SK-MEL-5 (cell line): ENCODE measurements at regions not wholly inside any gene's neighbourhood (a gene's known extent, or its start where the extent isn't known, plus 50 kb on each side); places are given as distances from the start of the nearest gene placed in this dataset.
"Not testable (repeated sequence)": the region's sequence is repeated elsewhere in the genome, so short reads cannot be mapped to it uniquely, and the experiment has no call there.

Source experiments
- DNase-seq: peaks from one replicate; pipeline ENCODE4 v3.0.0-alpha.2; 2016; ENCODE audit warnings: low read depth, low spot score
- in situ Hi-C: cut with HindIII; loops from 2 replicates; pipeline ENCODE4 v1.10.0; 2016; ENCODE audit warnings: low sequenced_read_pairs, high pct_unique_total_duplicates, low pct_unique_long_range_greater_than_20kb

GRCh38 chr15:99845009-99845408 is 111.8 kb upstream of the LYSMD4 start:
- no peak for DNase-seq

GRCh38 chr15:99844150-99844549 is 110.9 kb upstream of the LYSMD4 start:
- in situ Hi-C loops = no loop called here
- no peak for DNase-seq

More at GRCh38 chr15:99845009-99845408, 111.8 kb upstream of the LYSMD4 start:
- in situ Hi-C loops = no loop called here

GRCh38 chr15:99842071-99842470 is 108.8 kb upstream of the LYSMD4 start:
- no peak for DNase-seq
- in situ Hi-C loops = no loop called here

GRCh38 chr15:99826157-99826780 is 93.0 kb upstream of the LYSMD4 start:
- in situ Hi-C loops = no loop called here
- DNase-seq = no peak

GRCh38 chr15:99823346-99823745 is 90.1 kb upstream of the LYSMD4 start:
- no peak for DNase-seq
- in situ Hi-C loops = no loop called here

- in situ Hi-C loops = no loop called here
- DNase-seq = no peak
Observed at GRCh38 chr15:99819981-99820718, 86.9 kb upstream of the LYSMD4 start.

- in situ Hi-C loops = no loop called here
- DNase-seq = no peak
Observed at GRCh38 chr15:99818872-99819271, 85.6 kb upstream of the LYSMD4 start.

- DNase-seq, in situ Hi-C loops: not testable (repeated sequence)
Observed at GRCh38 chr15:99816862-99817261, 83.6 kb upstream of the LYSMD4 start.

GRCh38 chr15:99810663-99811062 is 77.4 kb upstream of the LYSMD4 start:
- DNase-seq, in situ Hi-C loops: not testable (repeated sequence)

GRCh38 chr15:99799854-99800250 is 66.6 kb upstream of the LYSMD4 start:
- DNase-seq, in situ Hi-C loops: not testable (repeated sequence)

GRCh38 chr15:99799182-99799853 is 66.1 kb upstream of the LYSMD4 start:
- DNase-seq, in situ Hi-C loops: not testable (repeated sequence)

- in situ Hi-C loops, DNase-seq: not testable (repeated sequence)
Observed at GRCh38 chr15:99796940-99797870, 64.0 kb upstream of the LYSMD4 start.

GRCh38 chr15:99791881-99792807 is 58.9 kb upstream of the LYSMD4 start:
- peak; percentile 65 for DNase-seq
- in situ Hi-C loops = not testable (repeated sequence)

GRCh38 chr15:99790751-99791150 is 57.5 kb upstream of the LYSMD4 start:
- in situ Hi-C loops = not testable (repeated sequence)
- peak; percentile 68 for DNase-seq

- no peak for DNase-seq
- in situ Hi-C loops = no loop called here
Observed at GRCh38 chr15:99788156-99788555, 54.9 kb upstream of the LYSMD4 start.

GRCh38 chr15:99784800-99785199 is 51.6 kb upstream of the LYSMD4 start:
- DNase-seq, in situ Hi-C loops: not testable (repeated sequence)
